ENCODE measurements at regions not wholly inside any gene's neighbourhood (a gene's known extent, or its start where the extent isn't known, plus 50 kb on each side); places are given as distances from the start of the nearest gene placed in this dataset.

- Histone ChIP-seq H3K27ac (ENCODE audit: low read length) (no peak overlapping the region), H3K9me3 (ENCODE audit: insufficient read depth, low read length) (no peaks in the 10 kb centered on the region), H3K4me3 (ENCODE audit: low read length) (no peak overlapping the region), H2AFZ (ENCODE audit: low read depth, low read length) (no peak overlapping the region), H3K4me1 (ENCODE audit: low read length) (peaks cover 9% of the 10 kb centered on the region), H3K79me2 (ENCODE audit: low read length) (no peaks in the 10 kb centered on the region), H3K36me3 (replicated peaks; ENCODE audit: low read depth, low read length) (peaks cover 4% of the 10 kb centered on the region), H3K9ac (ENCODE audit: low read length) (no peak overlapping the region), H4K20me1 (ENCODE audit: insufficient read depth, low read length) (no peaks in the 10 kb centered on the region), H3K4me2 (ENCODE audit: low read length) (no peak overlapping the region), H3K27me3 (ENCODE audit: low read depth, low read length) (no peaks in the 10 kb centered on the region)
- TF ChIP-seq EZH2phosphoT487 (IDR thresholded peaks at IDR 0.05; ENCODE audit: low read depth) (no peak), CTCF (IDR thresholded peaks at IDR 0.05; ENCODE audit: low read depth, low read length) (peak; percentile 36)
Measured at GRCh38 chr13:87999788-88000187, 328.6 kb downstream of the SLITRK5 start.

GRCh38 chr13:88000239-88000638 is 329.1 kb downstream of the SLITRK5 start:
- Histone ChIP-seq H3K4me2 (ENCODE audit: low read length) (no peak overlapping the region), H3K27ac (ENCODE audit: low read length) (no peak overlapping the region), H3K9ac (ENCODE audit: low read length) (no peak overlapping the region), H3K9me3 (ENCODE audit: insufficient read depth, low read length) (no peaks in the 10 kb centered on the region), H3K4me1 (ENCODE audit: low read length) (peaks cover 9% of the 10 kb centered on the region), H3K4me3 (ENCODE audit: low read length) (no peak overlapping the region), H2AFZ (ENCODE audit: low read depth, low read length) (peak overlapping the region; percentile 79), H3K36me3 (replicated peaks; ENCODE audit: low read depth, low read length) (peaks cover 4% of the 10 kb centered on the region), H3K27me3 (ENCODE audit: low read depth, low read length) (no peaks in the 10 kb centered on the region), H3K79me2 (ENCODE audit: low read length) (no peaks in the 10 kb centered on the region), H4K20me1 (ENCODE audit: insufficient read depth, low read length) (no peaks in the 10 kb centered on the region)
- no peak for TF ChIP-seq EZH2phosphoT487 (IDR thresholded peaks at IDR 0.05; ENCODE audit: low read depth)
- TF ChIP-seq CTCF (IDR thresholded peaks at IDR 0.05; ENCODE audit: low read depth, low read length), result peak; percentile 27

GRCh38 chr13:88000787-88001186 is 329.6 kb downstream of the SLITRK5 start:
- Histone ChIP-seq H3K9me3 (ENCODE audit: insufficient read depth, low read length) (no peaks in the 10 kb centered on the region), H3K79me2 (ENCODE audit: low read length) (no peaks in the 10 kb centered on the region), H2AFZ (ENCODE audit: low read depth, low read length) (peak overlapping the region; percentile 79), H3K36me3 (replicated peaks; ENCODE audit: low read depth, low read length) (peaks cover 4% of the 10 kb centered on the region), H3K4me1 (ENCODE audit: low read length) (peaks cover 9% of the 10 kb centered on the region), H3K27ac (ENCODE audit: low read length) (no peak overlapping the region), H4K20me1 (ENCODE audit: insufficient read depth, low read length) (no peaks in the 10 kb centered on the region), H3K27me3 (ENCODE audit: low read depth, low read length) (no peaks in the 10 kb centered on the region), H3K4me2 (ENCODE audit: low read length) (no peak overlapping the region), H3K4me3 (ENCODE audit: low read length) (no peak overlapping the region), H3K9ac (ENCODE audit: low read length) (no peak overlapping the region)
- TF ChIP-seq EZH2phosphoT487 (IDR thresholded peaks at IDR 0.05; ENCODE audit: low read depth), result no peak
- TF ChIP-seq CTCF (IDR thresholded peaks at IDR 0.05; ENCODE audit: low read depth, low read length), result no peak

- no peaks in the 10 kb centered on the region for H3K9me3 ChIP-seq (ENCODE audit: insufficient read depth, low read length)
- H3K27me3 ChIP-seq (ENCODE audit: low read depth, low read length), result no peaks in the 10 kb centered on the region
- TF ChIP-seq EZH2phosphoT487 (IDR thresholded peaks at IDR 0.05; ENCODE audit: low read depth) (no peak), CTCF (IDR thresholded peaks at IDR 0.05; ENCODE audit: low read depth, low read length) (peak; percentile 49)
- H3K27ac ChIP-seq (ENCODE audit: low read length), result no peak overlapping the region
- no peaks in the 10 kb centered on the region for H4K20me1 ChIP-seq (ENCODE audit: insufficient read depth, low read length)
- H3K36me3 ChIP-seq (replicated peaks; ENCODE audit: low read depth, low read length), result no peaks in the 10 kb centered on the region
- no peak overlapping the region for H3K4me2 ChIP-seq (ENCODE audit: low read length)
- no peak overlapping the region for H3K9ac ChIP-seq (ENCODE audit: low read length)
- no peaks in the 10 kb centered on the region for H3K79me2 ChIP-seq (ENCODE audit: low read length)
- no peak overlapping the region for H2AFZ ChIP-seq (ENCODE audit: low read depth, low read length)
- no peaks in the 10 kb centered on the region for H3K4me1 ChIP-seq (ENCODE audit: low read length)
- H3K4me3 ChIP-seq (ENCODE audit: low read length), result no peak overlapping the region
Measured at GRCh38 chr13:88005188-88005587, 334.0 kb downstream of the SLITRK5 start.

Data from OCI-LY3 (cell line).